Thyroid gland (tissue), 4 donors: ENCODE measurements at regions not wholly inside any gene's neighbourhood (a gene's known extent, or its start where the extent isn't known, plus 50 kb on each side); places are given as distances from the start of the nearest gene placed in this dataset.

Experiments
- DNase-seq, 2 donors: peaks; one replicate each; pipeline ENCODE4 v3.0.0-alpha.2; 2019
- H3K27ac ChIP-seq, 3 donors: fragments of 200-600 bp; sonication (generic); 1 replicate in 2 of 3; 2 replicates in 1 of 3; pipeline ENCODE4 v1.5.1; 2016 to 2019; ENCODE audit warnings: mild to moderate bottlenecking in 1 of 3, moderate library complexity in 1 of 3
- H3K27me3 ChIP-seq: fragments of 200-600 bp; sonication (generic); one replicate; pipeline ENCODE4 v1.5.1; 2019
- H3K36me3 ChIP-seq, 2 donors: fragments of 200-600 bp; sonication (generic); one replicate each; pipeline ENCODE4 v1.5.1; 2016 to 2019
- H3K4me1 ChIP-seq, 2 donors: fragments of 200-600 bp; sonication (generic); one replicate each; pipeline ENCODE4 v1.5.1; 2017 to 2019
- H3K4me3 ChIP-seq, 3 donors: fragments of 200-600 bp; sonication (generic); replicated peaks in 1 of 3; 1 replicate in 2 of 3; 2 replicates in 1 of 3; pipeline ENCODE4 v1.5.1; 2016; ENCODE audit warnings: mild to moderate bottlenecking in 1 of 3
- H3K9me3 ChIP-seq: fragments of 200-600 bp; sonication (generic); one replicate; pipeline ENCODE4 v1.5.1; 2017
- POLR2A ChIP-seq, 2 donors: fragments of 450-650 bp; IDR thresholded peaks; one replicate each; pipeline ENCODE4 v1.6.1; 2017; ENCODE audit warnings: antibody characterized with exemption in 2 of 2, mild to moderate bottlenecking in 2 of 2, moderate library complexity in 1 of 2
- WGBS, 2 donors: methylation state at CpG; one replicate each; pipeline ENCODE4 v1.1.5; 2017; 5-methylcytosine and 5-hydroxymethylcytosine counted together
- intact Hi-C: fragments of 100-400 bp; cut with DNase I; formaldehyde crosslinking; loops from one replicate; pipeline ENCODE4 v1.15.1; 2023
- TF ChIP-seq, protein P1 (sequence below), 6 experiments: fragments of 200-600 bp in 3 of 6; fragments of 450-650 bp in 3 of 6; sonication (generic) in 3 of 6; IDR thresholded peaks; one replicate each; pipeline ENCODE4 v1.5.1; 2016 to 2019; ENCODE audit warnings: antibody characterized with exemption in 6 of 6, mild to moderate bottlenecking in 2 of 6, inconsistent platforms in 1 of 6, moderate library complexity in 1 of 6

DNA sequence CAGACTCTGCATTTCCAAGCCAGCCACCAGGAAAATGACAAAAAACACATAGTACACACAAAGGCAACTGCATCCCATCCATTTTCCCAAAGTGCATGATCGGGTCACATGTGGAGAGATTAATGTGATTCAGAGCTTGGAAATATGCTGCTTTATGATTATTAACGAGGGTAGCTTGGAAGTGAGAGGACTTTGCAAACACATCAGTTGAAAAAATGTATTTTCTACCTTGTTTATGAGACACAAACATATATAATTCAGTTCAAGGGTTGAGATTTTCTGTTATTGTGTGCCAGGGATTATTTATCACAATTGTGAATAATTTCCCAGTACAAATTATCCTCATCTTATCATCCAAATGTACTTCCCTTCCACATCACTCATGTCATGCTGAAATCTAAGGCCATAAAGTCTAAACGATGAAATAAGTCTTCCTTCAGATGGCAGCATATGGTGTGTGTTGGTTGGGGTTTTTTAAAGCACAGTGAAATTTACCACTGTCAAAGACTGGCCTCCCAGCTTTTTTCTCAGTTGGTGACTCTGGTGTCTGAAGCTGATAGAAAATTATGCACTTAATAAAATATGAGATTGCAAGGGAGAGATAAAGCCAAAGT lies 104.7 kb upstream of the ADAMTS18 start:
- H3K36me3 ChIP-seq: no peaks in the 10 kb centered on the region
- no peak overlapping the region for H3K4me3 ChIP-seq
- WGBS, 2 donors: 77 to 79% methylated on average over 3 of the region's 3 CpGs
- H3K27me3 ChIP-seq: no peaks in the 10 kb centered on the region
- TF ChIP-seq POLR2A (IDR thresholded peaks at IDR 0.05): no peak
- TF ChIP-seq, protein P1, sequence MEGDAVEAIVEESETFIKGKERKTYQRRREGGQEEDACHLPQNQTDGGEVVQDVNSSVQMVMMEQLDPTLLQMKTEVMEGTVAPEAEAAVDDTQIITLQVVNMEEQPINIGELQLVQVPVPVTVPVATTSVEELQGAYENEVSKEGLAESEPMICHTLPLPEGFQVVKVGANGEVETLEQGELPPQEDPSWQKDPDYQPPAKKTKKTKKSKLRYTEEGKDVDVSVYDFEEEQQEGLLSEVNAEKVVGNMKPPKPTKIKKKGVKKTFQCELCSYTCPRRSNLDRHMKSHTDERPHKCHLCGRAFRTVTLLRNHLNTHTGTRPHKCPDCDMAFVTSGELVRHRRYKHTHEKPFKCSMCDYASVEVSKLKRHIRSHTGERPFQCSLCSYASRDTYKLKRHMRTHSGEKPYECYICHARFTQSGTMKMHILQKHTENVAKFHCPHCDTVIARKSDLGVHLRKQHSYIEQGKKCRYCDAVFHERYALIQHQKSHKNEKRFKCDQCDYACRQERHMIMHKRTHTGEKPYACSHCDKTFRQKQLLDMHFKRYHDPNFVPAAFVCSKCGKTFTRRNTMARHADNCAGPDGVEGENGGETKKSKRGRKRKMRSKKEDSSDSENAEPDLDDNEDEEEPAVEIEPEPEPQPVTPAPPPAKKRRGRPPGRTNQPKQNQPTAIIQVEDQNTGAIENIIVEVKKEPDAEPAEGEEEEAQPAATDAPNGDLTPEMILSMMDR (IDR thresholded peaks at IDR 0.05): no peak
- intact Hi-C loops: no loop called here
- DNase-seq: no peak
- H3K4me1 ChIP-seq: no peaks in the 10 kb centered on the region
- H3K9me3 ChIP-seq: no peaks in the 10 kb centered on the region
- H3K27ac ChIP-seq: no peak overlapping the region

DNA sequence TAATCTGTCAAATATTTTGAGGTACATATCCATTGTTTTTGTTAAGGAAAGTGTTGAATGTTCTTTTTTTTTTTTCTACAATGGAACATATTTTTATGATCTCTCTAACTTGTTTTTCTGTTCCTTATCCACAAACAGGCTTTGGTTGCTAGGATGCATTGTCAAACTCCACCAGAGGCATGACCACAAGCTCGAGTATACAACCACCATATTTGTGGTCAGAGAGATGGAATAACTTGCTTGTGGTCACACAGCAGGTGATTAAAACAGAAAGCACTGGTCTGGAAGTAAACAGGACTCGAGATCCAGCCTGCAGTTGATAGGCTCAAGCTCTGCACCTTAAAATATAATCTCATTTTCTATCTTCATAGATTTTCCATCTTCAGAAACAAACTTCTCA lies 105.8 kb upstream of the ADAMTS18 start:
- WGBS, 2 donors: 49 to 79% methylated on average over 2 of the region's 2 CpGs
- H3K9me3 ChIP-seq: no peaks in the 10 kb centered on the region
- H3K4me1 ChIP-seq: no peaks in the 10 kb centered on the region
- no peak overlapping the region for H3K4me3 ChIP-seq
- no peaks in the 10 kb centered on the region for H3K36me3 ChIP-seq
- TF ChIP-seq, protein P1 (IDR thresholded peaks at IDR 0.05): no peak
- no peak for TF ChIP-seq POLR2A (IDR thresholded peaks at IDR 0.05)
- no peak overlapping the region for H3K27ac ChIP-seq
- DNase-seq: no peak
- intact Hi-C loops: no loop called here
- no peaks in the 10 kb centered on the region for H3K27me3 ChIP-seq

DNA sequence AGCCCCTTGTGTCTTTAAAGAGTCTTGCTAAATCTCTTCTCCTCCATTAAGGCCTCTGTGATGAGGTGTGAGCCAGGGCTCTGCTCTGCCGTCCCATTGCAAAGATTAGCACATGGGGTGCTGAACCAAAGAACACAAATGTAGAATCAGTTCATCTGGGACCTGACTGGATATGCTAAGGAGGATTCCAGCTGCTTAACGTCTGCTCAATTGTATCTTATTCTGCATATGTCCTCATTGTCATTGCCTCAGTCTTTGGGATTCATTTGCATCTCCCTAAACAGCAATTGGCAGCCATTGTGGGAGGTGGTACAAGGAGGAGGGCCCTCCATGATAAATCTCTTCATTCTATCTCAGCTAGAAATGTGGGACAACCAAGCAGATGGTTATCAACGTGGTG lies 106.3 kb upstream of the ADAMTS18 start:
- no peak for DNase-seq
- Histone ChIP-seq H3K4me3 (no peak overlapping the region), H3K36me3 (no peaks in the 10 kb centered on the region), H3K9me3 (no peaks in the 10 kb centered on the region), H3K27me3 (no peaks in the 10 kb centered on the region), H3K27ac (no peak overlapping the region), H3K4me1 (no peaks in the 10 kb centered on the region)
- no peak for TF ChIP-seq POLR2A (IDR thresholded peaks at IDR 0.05)
- TF ChIP-seq, protein P1 (IDR thresholded peaks at IDR 0.05): no peak
- 65 to 77% methylated on average over 3 of the region's 3 CpGs for WGBS, 2 donors
- intact Hi-C loops: no loop called here

DNA sequence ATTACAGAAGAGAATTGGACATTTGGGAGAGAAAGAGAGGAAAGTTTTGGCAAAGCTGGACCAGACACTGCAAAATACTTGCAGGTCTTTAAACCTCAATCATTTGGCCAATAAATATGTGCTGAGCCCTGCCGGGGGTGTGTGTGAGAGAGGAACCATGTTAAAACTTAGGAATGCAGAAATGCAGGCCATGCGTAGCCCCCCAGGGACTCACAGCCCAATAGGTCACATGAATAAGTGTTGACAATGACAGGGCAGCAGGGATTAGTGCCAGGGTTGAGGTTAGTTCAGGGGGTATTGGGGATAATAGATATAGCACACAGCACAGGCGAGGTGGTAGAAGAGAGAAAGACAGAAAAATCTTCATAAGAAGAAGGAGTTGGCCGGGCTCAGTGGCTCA lies 113.3 kb upstream of the ADAMTS18 start:
- TF ChIP-seq, protein P1 (IDR thresholded peaks at IDR 0.05): no peak
- no peak for TF ChIP-seq POLR2A (IDR thresholded peaks at IDR 0.05)
- Histone ChIP-seq H3K27me3 (no peaks in the 10 kb centered on the region), H3K27ac (no peak overlapping the region), H3K36me3 (no peaks in the 10 kb centered on the region), H3K9me3 (no peaks in the 10 kb centered on the region), H3K4me1 (peaks cover 4 to 9% of the 10 kb centered on the region in 2 donors), H3K4me3 (no peak overlapping the region)
- intact Hi-C loops: no loop called here
- WGBS, 2 donors: 83 to 92% methylated on average over 4 of the region's 4 CpGs
- no peak for DNase-seq

DNA sequence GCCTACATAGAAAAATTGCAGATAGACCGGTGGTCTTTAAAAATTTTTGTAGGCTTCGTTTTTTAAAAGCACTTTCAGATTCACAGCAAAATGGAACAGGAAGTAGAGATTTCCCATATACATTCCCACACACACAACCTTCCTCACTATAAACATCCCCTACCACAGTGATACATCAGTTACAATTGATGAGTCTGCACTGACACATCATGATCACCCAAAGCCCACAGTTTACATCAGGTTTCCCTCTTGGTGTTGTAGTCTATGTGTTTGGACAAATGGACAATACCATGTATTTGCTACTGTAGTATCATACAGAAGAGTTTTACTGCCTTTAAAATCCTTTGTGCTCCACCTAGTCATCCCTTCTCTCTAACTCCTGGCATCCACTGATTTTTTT lies 113.9 kb upstream of the ADAMTS18 start:
- H3K27ac ChIP-seq: no peak overlapping the region
- intact Hi-C loops: no loop called here
- no peak for TF ChIP-seq POLR2A (IDR thresholded peaks at IDR 0.05)
- TF ChIP-seq, protein P1 (IDR thresholded peaks at IDR 0.05): no peak
- H3K4me1 ChIP-seq: peaks cover 10 to 13% of the 10 kb centered on the region in 2 donors
- no peaks in the 10 kb centered on the region for H3K27me3 ChIP-seq
- H3K4me3 ChIP-seq: no peak overlapping the region
- no peak for DNase-seq
- WGBS, 2 donors: 80 to 86% methylated on average over 2 of the region's 2 CpGs
- no peaks in the 10 kb centered on the region for H3K36me3 ChIP-seq
- no peaks in the 10 kb centered on the region for H3K9me3 ChIP-seq
